Liver (tissue), 8 donors: ENCODE measurements at regions not wholly inside any gene's neighbourhood (a gene's known extent, or its start where the extent isn't known, plus 50 kb on each side); places are given as distances from the start of the nearest gene placed in this dataset.

Source experiments
- DNase-seq: peaks from one replicate; pipeline ENCODE4 v3.0.0-alpha.2; 2017; ENCODE audit warnings: low spot score
- H3K27ac ChIP-seq, 2 donors: one replicate each; pipeline ENCODE4 v1.7.0; 2013; ENCODE audit warnings: inconsistent platforms in 2 of 2, low read length in 2 of 2, control low read depth in 1 of 2, low read depth in 1 of 2, mild to moderate bottlenecking in 1 of 2
- H3K27me3 ChIP-seq, 4 donors: one replicate each; pipeline versions ENCODE4 v1.6.1 to v1.7.0; 2013; ENCODE audit warnings: low read length in 3 of 4, inconsistent platforms in 1 of 4, mild to moderate bottlenecking in 1 of 4, moderate library complexity in 1 of 4; ENCODE audit not compliant: control insufficient read depth in 4 of 4, insufficient read depth in 4 of 4
- H3K36me3 ChIP-seq, 4 donors: one replicate each; pipeline versions ENCODE4 v1.6.1 to v1.7.0; 2013; ENCODE audit warnings: low read length in 3 of 4, mild to moderate bottlenecking in 3 of 4, low read depth in 1 of 4, moderate library complexity in 1 of 4; ENCODE audit not compliant: control insufficient read depth in 4 of 4, insufficient read depth in 3 of 4
- H3K4me1 ChIP-seq, 4 donors: one replicate each; pipeline versions ENCODE4 v1.6.1 to v1.7.0; 2013; ENCODE audit warnings: low read length in 3 of 4, mild to moderate bottlenecking in 3 of 4, moderate library complexity in 1 of 4; ENCODE audit not compliant: control insufficient read depth in 4 of 4, insufficient read depth in 4 of 4
- H3K4me3 ChIP-seq, 3 donors: one replicate each; pipeline versions ENCODE4 v1.6.1 to v1.7.0; 2013; ENCODE audit warnings: low read length in 3 of 3, control low read depth in 1 of 3, low read depth in 1 of 3, mild to moderate bottlenecking in 1 of 3
- H3K9ac ChIP-seq, 2 donors: one replicate each; pipeline ENCODE4 v1.7.0; 2013; ENCODE audit warnings: low read length in 2 of 2, mild to moderate bottlenecking in 2 of 2, moderate library complexity in 2 of 2, control low read depth in 1 of 2, low read depth in 1 of 2
- H3K9me3 ChIP-seq, 4 donors: one replicate each; pipeline versions ENCODE4 v1.6.1 to v1.7.0; 2013; ENCODE audit warnings: low read length in 3 of 4; ENCODE audit not compliant: control insufficient read depth in 4 of 4
- EGR1 ChIP-seq, 2 donors: IDR thresholded peaks; 2 replicates each; pipeline ENCODE4 v1.6.1; 2016 to 2018; ENCODE audit warnings: antibody characterized with exemption in 2 of 2, low read depth in 2 of 2
- FOXA1 ChIP-seq: IDR thresholded peaks from 2 replicates; pipeline ENCODE4 v1.6.1; 2016; ENCODE audit warnings: antibody characterized with exemption
- FOXA2 ChIP-seq: IDR thresholded peaks from 2 replicates; pipeline ENCODE4 v1.6.1; 2016; ENCODE audit warnings: antibody characterized with exemption
- GABPA ChIP-seq, 2 donors: IDR thresholded peaks in 1 of 2; conservative IDR thresholded peaks in 1 of 2; 2 replicates each; pipeline ENCODE4 v1.6.1; 2016; ENCODE audit warnings: antibody characterized with exemption in 2 of 2, mild to moderate bottlenecking in 1 of 2, moderate library complexity in 1 of 2
- HNF4A ChIP-seq, 2 donors: conservative IDR thresholded peaks; 2 replicates each; pipeline ENCODE4 v1.6.1; 2016; ENCODE audit warnings: antibody characterized with exemption in 2 of 2, mild to moderate bottlenecking in 2 of 2
- HNF4G ChIP-seq: IDR thresholded peaks from 2 replicates; pipeline ENCODE4 v1.6.1; 2016; ENCODE audit warnings: antibody characterized with exemption
- JUND ChIP-seq, 2 donors: IDR thresholded peaks; 2 replicates each; pipeline ENCODE4 v1.6.1; 2016; ENCODE audit warnings: antibody characterized with exemption in 2 of 2
- NR2F2 ChIP-seq: IDR thresholded peaks from 2 replicates; pipeline ENCODE4 v1.6.1; 2016; ENCODE audit warnings: antibody characterized with exemption
- RAD21 ChIP-seq, 2 donors: IDR thresholded peaks; 2 replicates each; pipeline ENCODE4 v1.6.1; 2016; ENCODE audit warnings: antibody characterized with exemption in 2 of 2, mild to moderate bottlenecking in 2 of 2
- RXRA ChIP-seq, 2 donors: IDR thresholded peaks; 2 replicates each; pipeline ENCODE4 v1.6.1; 2017 to 2018; ENCODE audit warnings: antibody characterized with exemption in 2 of 2, mild to moderate bottlenecking in 1 of 2
- SP1 ChIP-seq: IDR thresholded peaks from 2 replicates; pipeline ENCODE4 v1.6.1; 2018; ENCODE audit warnings: antibody characterized with exemption, mild to moderate bottlenecking
- TAF1 ChIP-seq: conservative IDR thresholded peaks from 2 replicates; pipeline ENCODE4 v1.6.1; 2016; ENCODE audit warnings: antibody characterized with exemption, mild to moderate bottlenecking
- YY1 ChIP-seq: IDR thresholded peaks from 2 replicates; pipeline ENCODE4 v1.6.1; 2016; ENCODE audit warnings: antibody characterized with exemption, mild to moderate bottlenecking
- WGBS: extraction: QIAGEN DNeasy Blood & Tissue Kit; methylation state at CpG from one replicate; pipeline ENCODE4 v1.1.7; 2013; 5-methylcytosine and 5-hydroxymethylcytosine counted together
- TF ChIP-seq, protein P1 (sequence below): IDR thresholded peaks from 2 replicates; pipeline ENCODE4 v1.6.1; 2016; ENCODE audit warnings: antibody characterized with exemption
- TF ChIP-seq, protein P2 (sequence below): fragments of 150-350 bp; IDR thresholded peaks from 2 replicates; pipeline ENCODE4 v1.5.1; 2017; ENCODE audit warnings: improper control_type of control experiment, low read depth, low read length; ENCODE audit not compliant: missing input control
- TF ChIP-seq, protein P3 (sequence below): IDR thresholded peaks from 2 replicates; pipeline ENCODE4 v1.6.1; 2016; ENCODE audit warnings: antibody characterized with exemption, mild to moderate bottlenecking
- TF ChIP-seq, protein P4 (sequence below): IDR thresholded peaks from 2 replicates; pipeline ENCODE4 v1.6.1; 2016; ENCODE audit warnings: antibody characterized with exemption
- TF ChIP-seq, protein P5 (sequence below): IDR thresholded peaks from 2 replicates; pipeline ENCODE4 v1.6.1; 2016; ENCODE audit warnings: antibody characterized with exemption
- donor health status: healthy.
- donor health status: healthy.
- donor health status: healthy.
- donor health status: healthy.
- donor health status: healthy.

DNA sequence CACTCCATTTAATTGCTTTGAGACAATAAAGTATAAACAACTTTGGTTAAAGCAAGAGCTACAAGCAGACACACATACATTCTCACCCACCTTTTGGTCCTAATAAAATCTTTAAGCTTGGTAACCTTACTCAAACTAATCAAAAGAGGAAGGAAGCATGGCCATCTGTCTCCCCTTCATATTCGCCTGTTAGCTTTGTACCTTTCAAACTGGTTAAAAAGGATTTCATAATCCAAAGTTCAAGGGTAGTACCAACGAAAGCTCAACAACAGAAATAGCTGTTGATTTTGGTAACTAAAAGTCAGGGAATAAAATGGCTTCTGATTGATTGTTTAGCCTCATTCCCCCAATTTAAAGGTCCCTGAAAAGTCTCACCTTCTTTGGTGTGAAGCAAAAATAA, 456.9 kb downstream of the BCAT1 start:
- DNase-seq = no peak
- WGBS = 22% methylated on average over 2 of the region's 2 CpGs
- Histone ChIP-seq H3K4me1 (peaks cover 3 to 22% (median 8%) of the 10 kb centered on the region in 4 donors), H3K9me3 (no peaks in the 10 kb centered on the region), H3K27me3 (no peaks in the 10 kb centered on the region), H3K4me3 (peak overlapping the region in 1 of 3 donors; percentile 31), H3K36me3 (no peaks in the 10 kb centered on the region), H3K27ac (peak overlapping the region; percentile 35 to 77), H3K9ac (no peak overlapping the region)
- TF ChIP-seq FOXA2 (peak; percentile 47), RXRA (IDR thresholded peaks at IDR 0.05) (peak; percentile 82 to 89), HNF4G (peak; percentile 15), GABPA (IDR thresholded peaks at IDR 0.05 in 1 of 2, conservative IDR thresholded peaks at IDR 0.05 in 1 of 2) (no peak), YY1 (peak; percentile 91), NR2F2 (no peak), FOXA1 (peak; percentile 24), RAD21 (IDR thresholded peaks at IDR 0.05) (peak in 1 of 2 donors; percentile 49), JUND (IDR thresholded peaks at IDR 0.05) (no peak), EGR1 (IDR thresholded peaks at IDR 0.05; ENCODE audit: low read depth in 2 of 2) (no peak), TAF1 (no peak), HNF4A (conservative IDR thresholded peaks at IDR 0.05) (peak; percentile 72 to 84), SP1 (peak; percentile 81)
- TF ChIP-seq, protein P1, sequence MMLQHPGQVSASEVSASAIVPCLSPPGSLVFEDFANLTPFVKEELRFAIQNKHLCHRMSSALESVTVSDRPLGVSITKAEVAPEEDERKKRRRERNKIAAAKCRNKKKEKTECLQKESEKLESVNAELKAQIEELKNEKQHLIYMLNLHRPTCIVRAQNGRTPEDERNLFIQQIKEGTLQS = no peak
- TF ChIP-seq, protein P2, sequence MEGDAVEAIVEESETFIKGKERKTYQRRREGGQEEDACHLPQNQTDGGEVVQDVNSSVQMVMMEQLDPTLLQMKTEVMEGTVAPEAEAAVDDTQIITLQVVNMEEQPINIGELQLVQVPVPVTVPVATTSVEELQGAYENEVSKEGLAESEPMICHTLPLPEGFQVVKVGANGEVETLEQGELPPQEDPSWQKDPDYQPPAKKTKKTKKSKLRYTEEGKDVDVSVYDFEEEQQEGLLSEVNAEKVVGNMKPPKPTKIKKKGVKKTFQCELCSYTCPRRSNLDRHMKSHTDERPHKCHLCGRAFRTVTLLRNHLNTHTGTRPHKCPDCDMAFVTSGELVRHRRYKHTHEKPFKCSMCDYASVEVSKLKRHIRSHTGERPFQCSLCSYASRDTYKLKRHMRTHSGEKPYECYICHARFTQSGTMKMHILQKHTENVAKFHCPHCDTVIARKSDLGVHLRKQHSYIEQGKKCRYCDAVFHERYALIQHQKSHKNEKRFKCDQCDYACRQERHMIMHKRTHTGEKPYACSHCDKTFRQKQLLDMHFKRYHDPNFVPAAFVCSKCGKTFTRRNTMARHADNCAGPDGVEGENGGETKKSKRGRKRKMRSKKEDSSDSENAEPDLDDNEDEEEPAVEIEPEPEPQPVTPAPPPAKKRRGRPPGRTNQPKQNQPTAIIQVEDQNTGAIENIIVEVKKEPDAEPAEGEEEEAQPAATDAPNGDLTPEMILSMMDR = no peak
- TF ChIP-seq, protein P3, sequence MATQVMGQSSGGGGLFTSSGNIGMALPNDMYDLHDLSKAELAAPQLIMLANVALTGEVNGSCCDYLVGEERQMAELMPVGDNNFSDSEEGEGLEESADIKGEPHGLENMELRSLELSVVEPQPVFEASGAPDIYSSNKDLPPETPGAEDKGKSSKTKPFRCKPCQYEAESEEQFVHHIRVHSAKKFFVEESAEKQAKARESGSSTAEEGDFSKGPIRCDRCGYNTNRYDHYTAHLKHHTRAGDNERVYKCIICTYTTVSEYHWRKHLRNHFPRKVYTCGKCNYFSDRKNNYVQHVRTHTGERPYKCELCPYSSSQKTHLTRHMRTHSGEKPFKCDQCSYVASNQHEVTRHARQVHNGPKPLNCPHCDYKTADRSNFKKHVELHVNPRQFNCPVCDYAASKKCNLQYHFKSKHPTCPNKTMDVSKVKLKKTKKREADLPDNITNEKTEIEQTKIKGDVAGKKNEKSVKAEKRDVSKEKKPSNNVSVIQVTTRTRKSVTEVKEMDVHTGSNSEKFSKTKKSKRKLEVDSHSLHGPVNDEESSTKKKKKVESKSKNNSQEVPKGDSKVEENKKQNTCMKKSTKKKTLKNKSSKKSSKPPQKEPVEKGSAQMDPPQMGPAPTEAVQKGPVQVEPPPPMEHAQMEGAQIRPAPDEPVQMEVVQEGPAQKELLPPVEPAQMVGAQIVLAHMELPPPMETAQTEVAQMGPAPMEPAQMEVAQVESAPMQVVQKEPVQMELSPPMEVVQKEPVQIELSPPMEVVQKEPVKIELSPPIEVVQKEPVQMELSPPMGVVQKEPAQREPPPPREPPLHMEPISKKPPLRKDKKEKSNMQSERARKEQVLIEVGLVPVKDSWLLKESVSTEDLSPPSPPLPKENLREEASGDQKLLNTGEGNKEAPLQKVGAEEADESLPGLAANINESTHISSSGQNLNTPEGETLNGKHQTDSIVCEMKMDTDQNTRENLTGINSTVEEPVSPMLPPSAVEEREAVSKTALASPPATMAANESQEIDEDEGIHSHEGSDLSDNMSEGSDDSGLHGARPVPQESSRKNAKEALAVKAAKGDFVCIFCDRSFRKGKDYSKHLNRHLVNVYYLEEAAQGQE = peak; percentile 21
- TF ChIP-seq, protein P4, sequence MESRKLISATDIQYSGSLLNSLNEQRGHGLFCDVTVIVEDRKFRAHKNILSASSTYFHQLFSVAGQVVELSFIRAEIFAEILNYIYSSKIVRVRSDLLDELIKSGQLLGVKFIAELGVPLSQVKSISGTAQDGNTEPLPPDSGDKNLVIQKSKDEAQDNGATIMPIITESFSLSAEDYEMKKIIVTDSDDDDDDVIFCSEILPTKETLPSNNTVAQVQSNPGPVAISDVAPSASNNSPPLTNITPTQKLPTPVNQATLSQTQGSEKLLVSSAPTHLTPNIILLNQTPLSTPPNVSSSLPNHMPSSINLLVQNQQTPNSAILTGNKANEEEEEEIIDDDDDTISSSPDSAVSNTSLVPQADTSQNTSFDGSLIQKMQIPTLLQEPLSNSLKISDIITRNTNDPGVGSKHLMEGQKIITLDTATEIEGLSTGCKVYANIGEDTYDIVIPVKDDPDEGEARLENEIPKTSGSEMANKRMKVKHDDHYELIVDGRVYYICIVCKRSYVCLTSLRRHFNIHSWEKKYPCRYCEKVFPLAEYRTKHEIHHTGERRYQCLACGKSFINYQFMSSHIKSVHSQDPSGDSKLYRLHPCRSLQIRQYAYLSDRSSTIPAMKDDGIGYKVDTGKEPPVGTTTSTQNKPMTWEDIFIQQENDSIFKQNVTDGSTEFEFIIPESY = peak; percentile 38
- TF ChIP-seq, protein P5, sequence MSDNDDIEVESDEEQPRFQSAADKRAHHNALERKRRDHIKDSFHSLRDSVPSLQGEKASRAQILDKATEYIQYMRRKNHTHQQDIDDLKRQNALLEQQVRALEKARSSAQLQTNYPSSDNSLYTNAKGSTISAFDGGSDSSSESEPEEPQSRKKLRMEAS = no peak
